ENCODE measurements at regions not wholly inside any gene's neighbourhood (a gene's known extent, or its start where the extent isn't known, plus 50 kb on each side); places are given as distances from the start of the nearest gene placed in this dataset.

DNA sequence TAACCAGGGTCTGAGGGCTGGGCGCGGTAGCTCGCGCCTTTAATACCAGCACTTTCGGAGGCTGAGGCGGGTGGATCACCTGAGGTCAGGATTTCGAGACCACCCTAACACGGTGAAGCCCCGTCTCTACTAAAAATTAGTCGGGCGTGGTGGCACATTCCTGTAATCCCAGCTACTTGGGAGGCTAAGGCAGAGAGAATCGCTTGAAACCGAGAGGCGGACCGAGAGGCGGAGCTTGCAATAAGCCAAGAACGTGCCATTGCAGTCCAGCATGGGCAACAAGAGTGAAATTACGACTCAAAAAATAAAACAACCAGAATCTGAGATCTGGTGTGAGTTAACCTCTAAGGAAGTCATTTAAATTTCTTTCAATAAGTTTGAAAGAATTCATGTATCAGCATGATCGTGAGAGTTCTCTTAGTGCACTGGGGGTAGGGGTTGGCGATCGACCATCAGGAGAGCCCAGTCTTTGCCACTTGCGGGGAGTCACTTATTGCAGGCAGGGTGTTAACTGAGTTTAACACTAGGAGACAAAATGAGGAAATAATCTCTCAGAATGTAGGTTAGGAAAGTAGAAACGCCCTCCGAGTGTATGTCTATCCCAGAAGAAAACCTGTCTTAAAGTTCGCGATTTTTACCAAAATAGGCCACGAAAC lies 206.5 kb upstream of the ZNF184 start:
- no peak for DNase-seq (ENCODE audit: low read depth)
- TF ChIP-seq, protein P1, sequence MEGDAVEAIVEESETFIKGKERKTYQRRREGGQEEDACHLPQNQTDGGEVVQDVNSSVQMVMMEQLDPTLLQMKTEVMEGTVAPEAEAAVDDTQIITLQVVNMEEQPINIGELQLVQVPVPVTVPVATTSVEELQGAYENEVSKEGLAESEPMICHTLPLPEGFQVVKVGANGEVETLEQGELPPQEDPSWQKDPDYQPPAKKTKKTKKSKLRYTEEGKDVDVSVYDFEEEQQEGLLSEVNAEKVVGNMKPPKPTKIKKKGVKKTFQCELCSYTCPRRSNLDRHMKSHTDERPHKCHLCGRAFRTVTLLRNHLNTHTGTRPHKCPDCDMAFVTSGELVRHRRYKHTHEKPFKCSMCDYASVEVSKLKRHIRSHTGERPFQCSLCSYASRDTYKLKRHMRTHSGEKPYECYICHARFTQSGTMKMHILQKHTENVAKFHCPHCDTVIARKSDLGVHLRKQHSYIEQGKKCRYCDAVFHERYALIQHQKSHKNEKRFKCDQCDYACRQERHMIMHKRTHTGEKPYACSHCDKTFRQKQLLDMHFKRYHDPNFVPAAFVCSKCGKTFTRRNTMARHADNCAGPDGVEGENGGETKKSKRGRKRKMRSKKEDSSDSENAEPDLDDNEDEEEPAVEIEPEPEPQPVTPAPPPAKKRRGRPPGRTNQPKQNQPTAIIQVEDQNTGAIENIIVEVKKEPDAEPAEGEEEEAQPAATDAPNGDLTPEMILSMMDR (conservative IDR thresholded peaks at IDR 0.05; ENCODE audit: control insufficient read depth, insufficient read depth, low read depth, low read length), result no peak
- peak overlapping the region; percentile 40 for H3K4me3 ChIP-seq (ENCODE audit: control insufficient read depth, low read depth, low read length)

DNA sequence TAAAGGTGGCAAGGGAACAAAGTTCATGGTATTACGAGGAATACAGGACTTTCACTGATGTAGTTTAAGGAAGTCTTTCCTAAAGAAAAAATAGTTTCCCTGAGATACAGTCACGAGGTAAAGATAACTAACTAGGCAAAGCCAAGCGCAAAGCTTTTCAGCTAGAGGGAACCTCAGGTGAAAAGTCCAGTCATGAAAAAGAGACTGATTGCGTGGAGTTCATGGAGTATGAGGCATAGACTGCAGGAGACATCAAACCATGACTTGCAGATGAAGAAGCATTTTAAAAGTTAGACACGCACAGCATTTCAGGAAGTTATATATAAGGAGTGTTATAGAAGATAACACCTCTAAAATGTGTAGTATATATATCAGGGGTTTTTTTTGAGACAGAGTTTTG lies 205.6 kb upstream of the ZNF184 start:
- no peak for DNase-seq (ENCODE audit: low read depth)
- TF ChIP-seq, protein P1 (conservative IDR thresholded peaks at IDR 0.05; ENCODE audit: control insufficient read depth, insufficient read depth, low read depth, low read length), result no peak
- H3K4me3 ChIP-seq (ENCODE audit: control insufficient read depth, low read depth, low read length), result no peak overlapping the region

DNA sequence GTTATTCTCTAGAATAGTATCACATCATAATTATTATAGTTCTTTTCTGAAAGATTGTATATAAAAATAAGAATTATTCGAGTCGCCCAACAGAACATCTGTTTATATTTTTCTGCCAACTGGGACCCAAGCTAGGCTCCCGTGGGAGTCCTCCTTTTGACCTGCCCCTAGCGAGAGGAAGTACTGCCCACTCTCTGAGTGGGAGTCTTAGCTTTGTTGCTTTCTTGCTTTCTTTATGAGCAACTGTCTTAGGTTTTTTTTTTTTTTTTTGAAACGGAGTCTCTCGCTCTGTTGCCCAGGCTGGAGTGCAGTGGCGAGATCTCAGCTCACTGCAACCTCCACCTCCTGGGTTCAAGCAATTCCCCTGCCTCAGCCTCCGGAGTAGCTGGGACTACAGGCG lies 202.0 kb upstream of the ZNF184 start:
- TF ChIP-seq, protein P1 (conservative IDR thresholded peaks at IDR 0.05; ENCODE audit: control insufficient read depth, insufficient read depth, low read depth, low read length), result no peak
- no peak overlapping the region for H3K4me3 ChIP-seq (ENCODE audit: control insufficient read depth, low read depth, low read length)
- DNase-seq (ENCODE audit: low read depth), result no peak

DNA sequence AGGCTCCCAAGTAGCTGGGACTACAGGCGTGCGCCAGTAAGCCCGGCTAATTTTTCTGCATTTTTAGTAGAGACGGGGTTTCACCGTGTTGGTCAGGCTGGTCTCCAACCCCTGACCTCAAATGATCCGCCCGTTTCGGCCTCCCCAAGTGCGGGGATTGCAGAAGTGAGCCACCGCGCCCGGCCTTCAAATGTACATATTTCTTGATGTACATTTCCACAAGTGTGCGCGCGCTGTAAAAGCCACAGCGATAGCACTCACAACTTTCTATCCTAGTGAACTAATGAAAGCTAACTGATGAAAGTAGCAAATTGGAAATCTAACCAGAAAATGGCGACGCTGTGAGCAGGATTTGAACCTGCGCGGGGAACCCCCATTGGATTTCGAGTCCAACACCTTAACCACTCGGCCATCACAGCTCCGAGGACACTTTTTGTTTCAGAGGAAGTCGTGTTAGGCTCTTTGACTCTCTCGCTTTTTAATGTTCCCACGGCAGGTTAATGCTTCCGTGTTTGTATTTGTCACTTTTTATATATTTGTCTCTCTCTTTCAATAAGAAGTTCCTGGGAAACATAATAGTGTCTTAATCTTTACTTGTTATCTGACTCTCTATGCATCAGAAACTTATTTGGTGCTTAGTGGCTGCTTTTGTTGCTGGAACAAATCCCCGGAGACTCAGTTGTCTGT lies 199.4 kb upstream of the ZNF184 start:
- TF ChIP-seq, protein P1 (conservative IDR thresholded peaks at IDR 0.05; ENCODE audit: control insufficient read depth, insufficient read depth, low read depth, low read length), result no peak
- H3K4me3 ChIP-seq (ENCODE audit: control insufficient read depth, low read depth, low read length), result peak overlapping the region; percentile 31
- peak; percentile 84 for DNase-seq (ENCODE audit: low read depth)

GRCh38 chr6:27669624-27670301 lies 196.9 kb upstream of the ZNF184 start:
- TF ChIP-seq, protein P1 (conservative IDR thresholded peaks at IDR 0.05; ENCODE audit: control insufficient read depth, insufficient read depth, low read depth, low read length), result no peak
- DNase-seq (ENCODE audit: low read depth), result no peak
- peak overlapping the region; percentile 48 for H3K4me3 ChIP-seq (ENCODE audit: control insufficient read depth, low read depth, low read length)

GRCh38 chr6:27669295-27669623 lies 196.4 kb upstream of the ZNF184 start:
- no peak for DNase-seq (ENCODE audit: low read depth)
- TF ChIP-seq, protein P1 (conservative IDR thresholded peaks at IDR 0.05; ENCODE audit: control insufficient read depth, insufficient read depth, low read depth, low read length), result no peak
- peak overlapping the region; percentile 48 for H3K4me3 ChIP-seq (ENCODE audit: control insufficient read depth, low read depth, low read length)

Data from fibroblast of mammary gland (primary cell).